ENCODE measurements at regions not wholly inside any gene's neighbourhood (a gene's known extent, or its start where the extent isn't known, plus 50 kb on each side); places are given as distances from the start of the nearest gene placed in this dataset.

- TF ChIP-seq, protein P1, sequence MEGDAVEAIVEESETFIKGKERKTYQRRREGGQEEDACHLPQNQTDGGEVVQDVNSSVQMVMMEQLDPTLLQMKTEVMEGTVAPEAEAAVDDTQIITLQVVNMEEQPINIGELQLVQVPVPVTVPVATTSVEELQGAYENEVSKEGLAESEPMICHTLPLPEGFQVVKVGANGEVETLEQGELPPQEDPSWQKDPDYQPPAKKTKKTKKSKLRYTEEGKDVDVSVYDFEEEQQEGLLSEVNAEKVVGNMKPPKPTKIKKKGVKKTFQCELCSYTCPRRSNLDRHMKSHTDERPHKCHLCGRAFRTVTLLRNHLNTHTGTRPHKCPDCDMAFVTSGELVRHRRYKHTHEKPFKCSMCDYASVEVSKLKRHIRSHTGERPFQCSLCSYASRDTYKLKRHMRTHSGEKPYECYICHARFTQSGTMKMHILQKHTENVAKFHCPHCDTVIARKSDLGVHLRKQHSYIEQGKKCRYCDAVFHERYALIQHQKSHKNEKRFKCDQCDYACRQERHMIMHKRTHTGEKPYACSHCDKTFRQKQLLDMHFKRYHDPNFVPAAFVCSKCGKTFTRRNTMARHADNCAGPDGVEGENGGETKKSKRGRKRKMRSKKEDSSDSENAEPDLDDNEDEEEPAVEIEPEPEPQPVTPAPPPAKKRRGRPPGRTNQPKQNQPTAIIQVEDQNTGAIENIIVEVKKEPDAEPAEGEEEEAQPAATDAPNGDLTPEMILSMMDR (IDR thresholded peaks at IDR 0.05; ENCODE audit: poor library complexity) = no peak
- no peak for TF ChIP-seq EZH2 (IDR thresholded peaks at IDR 0.05; ENCODE audit: borderline replicate concordance)
Observed at GRCh38 chr6:170185175-170185978, 105.5 kb downstream of the DLL1 start.
